Osteoblast (primary cell): ENCODE measurements at regions not wholly inside any gene's neighbourhood (a gene's known extent, or its start where the extent isn't known, plus 50 kb on each side); places are given as distances from the start of the nearest gene placed in this dataset.

Experiments
- DNase-seq: peaks from one replicate; pipeline ENCODE4 v3.0.0; 2011; ENCODE audit warnings: low spot score, mixed read lengths; ENCODE audit not compliant: insufficient read length; ENCODE audit errors: missing footprints
- H2AFZ ChIP-seq: 2 replicates; pipeline ENCODE4 v1.6.0; 2011; ENCODE audit warnings: mild to moderate bottlenecking, low read length
- H3K27ac ChIP-seq: 2 replicates; pipeline ENCODE4 v1.5.1; 2011; ENCODE audit warnings: mild to moderate bottlenecking, low read depth, low read length, moderate library complexity
- H3K27me3 ChIP-seq: 2 replicates; pipeline ENCODE4 v1.6.0; 2012; ENCODE audit warnings: mild to moderate bottlenecking, control low read depth, inconsistent platforms, low read length, moderate library complexity; ENCODE audit not compliant: insufficient read depth
- H3K36me3 ChIP-seq: 2 replicates; pipeline ENCODE4 v1.5.1; 2011; ENCODE audit warnings: mild to moderate bottlenecking, low read length, control low read depth, moderate library complexity; ENCODE audit not compliant: insufficient read depth
- H3K4me1 ChIP-seq: 2 replicates; pipeline ENCODE4 v1.5.1; 2011; ENCODE audit warnings: mild to moderate bottlenecking, low read length, control low read depth, moderate library complexity; ENCODE audit not compliant: insufficient read depth
- H3K4me2 ChIP-seq: 2 replicates; pipeline ENCODE4 v1.6.0; 2011; ENCODE audit warnings: mild to moderate bottlenecking, low read length; ENCODE audit not compliant: insufficient read depth
- H3K4me3 ChIP-seq: fragments of 200-600 bp; sonication (generic); 3 replicates; pipeline ENCODE4 v1.5.1; 2012; ENCODE audit warnings: mild to moderate bottlenecking, low read length, inconsistent platforms; ENCODE audit not compliant: insufficient read depth
- H3K79me2 ChIP-seq: 2 replicates; pipeline ENCODE4 v1.6.0; 2012; ENCODE audit warnings: mild to moderate bottlenecking, low read length, control low read depth, inconsistent platforms; ENCODE audit not compliant: insufficient read depth
- H3K9me3 ChIP-seq: 2 replicates; pipeline ENCODE4 v1.5.1; 2011; ENCODE audit warnings: low read depth, low read length, control low read depth
- H4K20me1 ChIP-seq: 2 replicates; pipeline ENCODE4 v1.6.0; 2012; ENCODE audit warnings: mild to moderate bottlenecking, low read length, control low read depth; ENCODE audit not compliant: insufficient read depth
- CTCF ChIP-seq: IDR thresholded peaks from 2 replicates; pipeline ENCODE4 v1.5.1; 2011; ENCODE audit warnings: mild to moderate bottlenecking, low read depth, low read length, moderate library complexity; ENCODE audit errors: extremely low read depth

GRCh38 chr5:87674235-87674634 lies 261.5 kb upstream of the CCNH start:
- Histone ChIP-seq H2AFZ (no peak overlapping the region), H4K20me1 (no peaks in the 10 kb centered on the region), H3K27me3 (no peaks in the 10 kb centered on the region), H3K4me1 (no peaks in the 10 kb centered on the region), H3K36me3 (no peaks in the 10 kb centered on the region), H3K9me3 (no peaks in the 10 kb centered on the region), H3K79me2 (no peaks in the 10 kb centered on the region), H3K4me3 (no peak overlapping the region), H3K4me2 (no peak overlapping the region), H3K27ac (no peak overlapping the region)
- no peak for TF ChIP-seq CTCF
- DNase-seq: no peak

GRCh38 chr5:87671146-87671545 lies 258.4 kb upstream of the CCNH start:
- H3K4me1 ChIP-seq: no peaks in the 10 kb centered on the region
- H3K4me2 ChIP-seq: no peak overlapping the region
- no peak overlapping the region for H2AFZ ChIP-seq
- no peaks in the 10 kb centered on the region for H3K27me3 ChIP-seq
- no peaks in the 10 kb centered on the region for H3K79me2 ChIP-seq
- no peak for TF ChIP-seq CTCF
- H4K20me1 ChIP-seq: no peaks in the 10 kb centered on the region
- no peak for DNase-seq
- H3K27ac ChIP-seq: no peak overlapping the region
- no peaks in the 10 kb centered on the region for H3K36me3 ChIP-seq
- no peaks in the 10 kb centered on the region for H3K9me3 ChIP-seq
- no peak overlapping the region for H3K4me3 ChIP-seq

- H3K4me3 ChIP-seq: no peak overlapping the region
- TF ChIP-seq CTCF: no peak
- DNase-seq: no peak
Observed at GRCh38 chr5:87665166-87665565, 252.4 kb upstream of the CCNH start.

GRCh38 chr5:87661784-87662566 lies 249.2 kb upstream of the CCNH start:
- Histone ChIP-seq H3K36me3 (no peaks in the 10 kb centered on the region), H3K79me2 (no peaks in the 10 kb centered on the region), H3K4me1 (no peaks in the 10 kb centered on the region), H4K20me1 (no peaks in the 10 kb centered on the region), H3K27me3 (no peaks in the 10 kb centered on the region), H3K4me2 (no peak overlapping the region), H2AFZ (no peak overlapping the region), H3K27ac (no peak overlapping the region), H3K9me3 (no peaks in the 10 kb centered on the region), H3K4me3 (no peak overlapping the region)
- no peak for TF ChIP-seq CTCF
- no peak for DNase-seq

More at GRCh38 chr5:87665166-87665565, 252.4 kb upstream of the CCNH start:
- H3K79me2 ChIP-seq: no peaks in the 10 kb centered on the region
- H3K4me2 ChIP-seq: no peak overlapping the region
- no peaks in the 10 kb centered on the region for H4K20me1 ChIP-seq
- H3K27ac ChIP-seq: no peak overlapping the region
- no peaks in the 10 kb centered on the region for H3K4me1 ChIP-seq
- no peaks in the 10 kb centered on the region for H3K27me3 ChIP-seq
- H2AFZ ChIP-seq: no peak overlapping the region
- no peaks in the 10 kb centered on the region for H3K9me3 ChIP-seq
- no peaks in the 10 kb centered on the region for H3K36me3 ChIP-seq
